Esophagus (tissue), 2 donors: ENCODE measurements at regions not wholly inside any gene's neighbourhood (a gene's known extent, or its start where the extent isn't known, plus 50 kb on each side); places are given as distances from the start of the nearest gene placed in this dataset.

Experiments
- H3K27ac ChIP-seq, 2 donors: one replicate each; pipeline ENCODE4 v1.5.1; 2013; ENCODE audit warnings: low read depth in 2 of 2, mild to moderate bottlenecking in 2 of 2, inconsistent platforms in 1 of 2, low read length in 1 of 2, moderate library complexity in 1 of 2
- H3K27me3 ChIP-seq, 2 donors: one replicate each; pipeline ENCODE4 v1.6.1; 2013; ENCODE audit warnings: low read length in 2 of 2, control low read depth in 1 of 2, mild to moderate bottlenecking in 1 of 2; ENCODE audit not compliant: insufficient read depth in 2 of 2, control insufficient read depth in 1 of 2
- H3K36me3 ChIP-seq, 2 donors: one replicate each; pipeline ENCODE4 v1.6.1; 2013; ENCODE audit warnings: low read length in 1 of 2; ENCODE audit not compliant: control insufficient read depth in 2 of 2, insufficient read depth in 2 of 2
- H3K4me1 ChIP-seq, 2 donors: one replicate each; pipeline ENCODE4 v1.6.1; 2013; ENCODE audit warnings: low read length in 1 of 2; ENCODE audit not compliant: control insufficient read depth in 2 of 2, insufficient read depth in 2 of 2
- H3K4me3 ChIP-seq, 2 donors: one replicate each; pipeline ENCODE4 v1.5.1; 2013; ENCODE audit warnings: low read length in 2 of 2, mild to moderate bottlenecking in 2 of 2, low read depth in 1 of 2, moderate library complexity in 1 of 2
- H3K9me3 ChIP-seq, 2 donors: one replicate each; pipeline ENCODE4 v1.6.1; 2013; ENCODE audit warnings: mild to moderate bottlenecking in 2 of 2, low read depth in 1 of 2, low read length in 1 of 2, moderate library complexity in 1 of 2; ENCODE audit not compliant: control insufficient read depth in 2 of 2, insufficient read depth in 1 of 2
- WGBS, 2 donors: extraction: QIAGEN DNeasy Blood & Tissue Kit; methylation state at CpG; one replicate each; pipeline ENCODE4 v1.1.7; 2013; 5-methylcytosine and 5-hydroxymethylcytosine counted together
- donor health status: healthy with polysubstance abuse.
- donor health status: Bipolar disorder and iron deficiency.

DNA sequence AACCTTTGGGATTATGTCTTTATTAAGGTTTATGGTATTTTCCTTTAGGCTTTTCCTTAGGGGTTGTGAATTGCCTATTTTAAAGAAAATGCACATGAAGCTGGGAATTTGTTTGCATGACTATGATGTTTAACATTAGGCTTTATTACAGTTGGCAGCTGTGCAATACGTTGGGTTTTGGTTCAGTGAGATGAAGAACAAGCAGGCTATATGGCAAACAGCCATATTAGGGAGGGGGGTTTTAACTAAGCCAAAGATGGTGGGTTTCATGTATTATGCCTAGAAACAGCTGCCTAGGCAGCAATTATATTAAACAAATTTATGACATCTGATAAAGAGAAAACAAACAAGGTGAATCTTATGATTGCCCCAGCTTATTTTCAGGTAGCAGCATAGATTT is 880.8 kb downstream of the FAM181B start:
- Histone ChIP-seq H3K36me3 (no peaks in the 10 kb centered on the region), H3K4me1 (no peaks in the 10 kb centered on the region), H3K27me3 (no peaks in the 10 kb centered on the region), H3K9me3 (no peaks in the 10 kb centered on the region), H3K27ac (no peak overlapping the region), H3K4me3 (no peak overlapping the region)
- WGBS, 2 donors = 38 to 43% methylated on average over 1 of the region's 1 CpG

DNA sequence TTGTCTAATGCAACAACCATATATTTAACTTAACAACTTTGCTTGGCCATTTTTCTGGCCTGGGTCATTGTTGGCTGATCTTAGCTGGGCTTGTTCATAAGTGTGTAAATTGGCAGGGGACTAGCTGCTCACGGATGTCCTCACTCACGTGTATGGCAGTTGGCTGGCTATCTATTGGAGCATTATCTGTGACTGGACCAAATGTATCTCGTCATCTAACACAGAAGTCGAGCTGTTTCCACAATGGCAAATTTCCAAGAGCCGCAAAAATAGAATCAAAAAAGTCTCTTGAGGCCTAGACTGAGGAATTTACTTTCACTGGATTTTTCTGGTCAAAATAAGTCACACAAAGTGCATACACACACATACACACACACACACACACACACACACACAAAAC is 893.3 kb downstream of the FAM181B start:
- Histone ChIP-seq H3K9me3 (no peaks in the 10 kb centered on the region), H3K36me3 (no peaks in the 10 kb centered on the region), H3K4me3 (no peak overlapping the region), H3K27me3 (no peaks in the 10 kb centered on the region), H3K4me1 (no peaks in the 10 kb centered on the region), H3K27ac (no peak overlapping the region)
- 46 to 51% methylated on average over 5 of the region's 5 CpGs for WGBS, 2 donors

DNA sequence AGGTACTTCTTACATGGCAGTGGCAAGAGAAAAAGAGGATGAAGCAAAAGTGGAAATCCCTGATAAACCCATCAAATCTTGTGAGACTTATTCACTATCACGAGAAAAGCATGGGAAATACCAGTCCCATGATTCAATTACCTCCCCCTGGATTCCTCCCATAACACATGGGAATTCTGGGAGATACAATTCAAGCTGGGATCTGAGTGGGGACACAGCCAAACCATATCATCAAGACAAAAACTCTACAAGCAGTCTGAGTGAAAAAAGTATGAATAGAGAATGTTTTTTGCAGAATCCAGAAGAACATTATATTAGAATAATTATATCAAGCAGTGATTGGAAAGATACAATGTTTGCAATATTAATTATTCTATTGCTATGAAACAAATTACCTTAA is 893.7 kb downstream of the FAM181B start:
- Histone ChIP-seq H3K27ac (no peak overlapping the region), H3K27me3 (no peaks in the 10 kb centered on the region), H3K9me3 (no peaks in the 10 kb centered on the region), H3K4me3 (no peak overlapping the region), H3K4me1 (no peaks in the 10 kb centered on the region), H3K36me3 (no peaks in the 10 kb centered on the region)
- WGBS, 2 donors = 36 to 52% methylated on average over 1 of the region's 1 CpG

DNA sequence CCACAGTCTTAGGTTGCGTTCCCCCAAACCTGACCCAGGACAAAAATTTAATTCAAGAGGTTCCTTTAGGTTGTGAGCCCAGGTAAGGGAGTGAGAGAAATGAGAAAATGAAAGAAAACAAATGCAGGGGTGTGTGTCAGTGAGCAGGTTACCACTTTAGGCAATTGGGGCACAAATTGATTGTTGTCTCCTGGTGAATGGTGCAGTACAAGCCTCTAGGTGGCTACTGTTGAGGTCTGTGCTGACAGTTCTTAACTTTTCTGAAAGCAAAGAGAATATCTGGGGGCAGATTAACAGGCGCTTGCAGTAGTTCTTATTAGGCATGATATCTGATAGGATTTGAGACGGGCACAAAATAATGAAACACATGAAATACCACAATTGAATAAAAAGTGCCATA is 894.6 kb downstream of the FAM181B start:
- Histone ChIP-seq H3K27ac (no peak overlapping the region), H3K4me1 (no peaks in the 10 kb centered on the region), H3K27me3 (no peaks in the 10 kb centered on the region), H3K4me3 (no peak overlapping the region), H3K36me3 (no peaks in the 10 kb centered on the region), H3K9me3 (no peaks in the 10 kb centered on the region)
- WGBS, 2 donors = 90 to 95% methylated on average over 3 of the region's 3 CpGs

DNA sequence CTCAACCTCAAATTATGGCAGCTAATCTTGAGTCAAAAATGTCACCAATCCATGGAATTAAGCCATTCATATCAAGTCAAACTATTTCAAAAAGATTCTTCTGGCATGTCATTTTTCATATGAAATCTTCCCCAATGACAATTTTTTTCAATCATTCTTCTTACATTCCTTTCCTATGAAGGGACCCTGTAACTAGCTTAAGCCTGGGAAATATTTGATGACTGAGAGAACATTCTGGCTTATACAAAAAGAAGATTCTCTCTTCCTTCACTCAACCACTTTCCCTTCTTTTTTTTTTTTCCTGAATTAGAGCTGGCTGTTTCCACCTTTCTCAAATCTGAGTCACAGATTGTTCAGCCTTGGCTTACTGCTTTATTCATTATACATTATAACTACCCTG is 903.7 kb downstream of the FAM181B start:
- H3K9me3 ChIP-seq = peaks cover 3% of the 10 kb centered on the region in 2 donors
- H3K4me3 ChIP-seq = no peak overlapping the region
- H3K27ac ChIP-seq = no peak overlapping the region
- no peaks in the 10 kb centered on the region for H3K36me3 ChIP-seq
- H3K27me3 ChIP-seq = no peaks in the 10 kb centered on the region
- no peaks in the 10 kb centered on the region for H3K4me1 ChIP-seq

DNA sequence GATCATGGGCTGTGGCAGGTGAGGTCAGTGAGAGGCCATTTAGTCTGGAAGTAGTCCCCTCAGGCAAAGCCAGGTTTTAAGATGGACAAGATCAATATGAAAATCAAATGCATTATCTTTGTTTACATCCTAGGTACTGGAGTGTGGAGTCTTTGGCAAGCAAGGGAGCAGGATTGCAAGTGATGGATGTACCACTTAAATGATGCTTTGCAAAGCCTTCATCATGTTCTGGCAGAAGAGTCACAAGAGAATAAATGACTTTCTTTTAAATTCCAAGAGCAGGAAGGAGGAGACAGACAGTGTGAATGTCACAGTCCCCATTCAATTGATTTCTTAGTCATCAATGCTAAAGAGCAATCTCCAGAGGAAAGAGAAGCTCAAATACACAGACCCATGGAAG is 908.3 kb downstream of the FAM181B start:
- H3K27ac ChIP-seq = no peak overlapping the region
- peaks cover 0 to 3% of the 10 kb centered on the region in 2 donors for H3K9me3 ChIP-seq
- no peak overlapping the region for H3K4me3 ChIP-seq
- no peaks in the 10 kb centered on the region for H3K36me3 ChIP-seq
- no peaks in the 10 kb centered on the region for H3K4me1 ChIP-seq
- H3K27me3 ChIP-seq = no peaks in the 10 kb centered on the region

DNA sequence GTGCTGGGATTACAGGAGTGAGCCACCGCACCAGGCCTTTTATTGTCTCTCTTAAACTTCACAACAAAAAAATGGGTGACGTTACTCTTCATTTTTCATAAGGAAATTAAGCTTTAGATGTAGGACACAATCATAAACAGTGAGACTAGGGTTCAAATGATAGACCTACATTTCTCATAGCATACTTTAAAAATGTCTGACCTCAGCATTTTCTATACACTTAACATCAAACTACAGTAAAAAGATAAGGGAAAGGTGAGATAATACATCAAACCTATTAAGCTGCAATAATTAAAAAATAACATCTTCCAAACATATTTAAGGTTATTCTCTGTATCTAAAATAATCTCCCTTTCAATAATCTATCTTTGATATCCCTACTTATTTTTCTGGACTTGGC is 914.2 kb downstream of the FAM181B start:
- H3K27ac ChIP-seq = no peak overlapping the region
- 71 to 94% methylated on average over 2 of the region's 2 CpGs for WGBS, 2 donors
- H3K9me3 ChIP-seq = no peaks in the 10 kb centered on the region
- H3K4me1 ChIP-seq = no peaks in the 10 kb centered on the region
- H3K4me3 ChIP-seq = no peak overlapping the region
- H3K27me3 ChIP-seq = no peaks in the 10 kb centered on the region
- no peaks in the 10 kb centered on the region for H3K36me3 ChIP-seq

DNA sequence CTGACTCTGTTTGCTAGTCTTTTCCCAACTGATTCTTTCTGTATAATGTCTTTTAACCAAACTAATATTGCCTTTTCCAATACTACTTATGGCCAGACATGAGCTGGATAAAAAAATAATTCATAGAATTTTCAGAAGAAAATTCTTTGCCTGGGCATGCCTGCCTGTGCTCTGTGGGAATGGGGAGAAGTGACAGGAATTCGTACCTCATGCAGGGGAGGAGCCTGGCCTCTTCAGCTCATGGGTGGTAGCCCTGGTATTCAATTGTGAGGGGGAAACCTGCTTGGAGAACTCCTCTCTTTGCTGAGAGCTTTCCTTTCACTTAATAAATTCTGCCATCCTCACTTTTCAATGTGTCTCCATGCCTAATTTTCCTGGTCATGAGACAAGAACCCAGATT is 928.8 kb downstream of the FAM181B start:
- 41 to 61% methylated on average over 1 of the region's 1 CpG for WGBS, 2 donors
- Histone ChIP-seq H3K36me3 (no peaks in the 10 kb centered on the region), H3K27ac (no peak overlapping the region), H3K4me1 (no peaks in the 10 kb centered on the region), H3K9me3 (peaks cover 0 to 5% of the 10 kb centered on the region in 2 donors), H3K27me3 (no peaks in the 10 kb centered on the region), H3K4me3 (no peak overlapping the region)

DNA sequence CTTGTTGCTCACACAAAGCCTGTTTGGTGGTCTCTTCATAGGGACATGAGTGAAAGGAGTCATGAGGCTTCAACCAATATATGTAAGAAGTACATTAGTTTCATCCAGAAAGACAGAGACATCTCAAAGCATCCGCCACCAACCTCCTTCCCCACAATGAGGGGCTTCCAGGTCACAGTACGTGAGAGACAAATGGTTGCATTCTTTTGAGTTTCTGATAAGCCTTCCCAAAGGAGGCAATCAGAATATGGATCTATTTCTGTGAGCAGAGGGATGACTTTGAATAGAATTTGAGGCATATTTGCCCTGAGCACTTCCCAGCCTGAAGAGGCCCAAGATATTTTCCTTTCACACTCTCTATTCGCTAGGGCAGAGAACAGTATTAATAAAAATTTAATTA is 931.1 kb downstream of the FAM181B start:
- Histone ChIP-seq H3K4me1 (no peaks in the 10 kb centered on the region), H3K4me3 (no peak overlapping the region), H3K36me3 (no peaks in the 10 kb centered on the region), H3K27me3 (no peaks in the 10 kb centered on the region), H3K9me3 (peaks cover 0 to 5% of the 10 kb centered on the region in 2 donors), H3K27ac (no peak overlapping the region)
- 77 to 78% methylated on average over 3 of the region's 3 CpGs for WGBS, 2 donors

DNA sequence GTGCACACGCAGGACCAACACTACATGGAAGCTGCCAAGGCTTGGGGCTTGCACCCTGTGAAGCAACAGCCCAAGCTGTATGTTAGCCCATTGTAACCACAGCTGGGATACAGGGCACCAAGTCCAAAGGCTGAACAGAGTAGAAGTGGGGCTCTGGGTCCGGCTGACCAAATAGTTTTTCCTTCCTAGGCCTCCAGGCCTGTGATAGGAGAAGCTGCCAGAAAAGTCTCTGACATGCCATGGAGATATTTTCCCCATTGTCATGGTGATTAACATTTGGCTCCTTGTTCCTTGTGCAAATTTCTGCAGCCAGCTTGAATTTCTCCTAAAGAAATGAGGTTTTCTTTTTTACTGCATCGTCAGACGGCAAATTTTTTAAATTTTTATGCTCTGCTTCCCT is 941.2 kb downstream of the FAM181B start:
- WGBS, 2 donors = 64 to 79% methylated on average over 4 of the region's 4 CpGs
- Histone ChIP-seq H3K4me1 (no peaks in the 10 kb centered on the region), H3K9me3 (no peaks in the 10 kb centered on the region), H3K27ac (no peak overlapping the region), H3K36me3 (no peaks in the 10 kb centered on the region), H3K27me3 (no peaks in the 10 kb centered on the region), H3K4me3 (no peak overlapping the region)
